NCI-H1694 (cell line): ENCODE measurements at regions not wholly inside any gene's neighbourhood (a gene's known extent, or its start where the extent isn't known, plus 50 kb on each side); places are given as distances from the start of the nearest gene placed in this dataset.

Experiments
- DNase-seq: peaks from one replicate; lab custom pipeline; 2025; lab: John Stamatoyannopoulos, UW

DNA sequence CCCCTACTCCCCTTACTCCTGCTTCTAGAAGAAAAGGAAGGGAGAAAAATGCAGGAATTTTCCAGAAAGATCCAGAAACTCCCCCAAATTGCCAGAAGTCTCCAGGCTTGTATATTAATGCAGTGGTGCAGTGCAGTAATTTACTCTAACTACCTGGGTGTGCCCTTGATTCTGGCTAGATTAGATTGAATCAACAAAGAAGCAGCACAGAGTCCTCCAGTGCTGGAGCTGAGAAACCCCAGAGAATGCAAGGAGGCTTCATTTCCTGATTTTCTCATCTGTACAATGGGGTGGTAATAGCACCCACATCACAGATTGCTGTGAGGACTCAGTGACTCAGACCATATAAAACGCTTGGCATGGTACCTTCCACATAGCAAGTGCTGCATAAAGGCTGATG, 247.3 kb upstream of the RPL38 start:
- DNase-seq = no peak

DNA sequence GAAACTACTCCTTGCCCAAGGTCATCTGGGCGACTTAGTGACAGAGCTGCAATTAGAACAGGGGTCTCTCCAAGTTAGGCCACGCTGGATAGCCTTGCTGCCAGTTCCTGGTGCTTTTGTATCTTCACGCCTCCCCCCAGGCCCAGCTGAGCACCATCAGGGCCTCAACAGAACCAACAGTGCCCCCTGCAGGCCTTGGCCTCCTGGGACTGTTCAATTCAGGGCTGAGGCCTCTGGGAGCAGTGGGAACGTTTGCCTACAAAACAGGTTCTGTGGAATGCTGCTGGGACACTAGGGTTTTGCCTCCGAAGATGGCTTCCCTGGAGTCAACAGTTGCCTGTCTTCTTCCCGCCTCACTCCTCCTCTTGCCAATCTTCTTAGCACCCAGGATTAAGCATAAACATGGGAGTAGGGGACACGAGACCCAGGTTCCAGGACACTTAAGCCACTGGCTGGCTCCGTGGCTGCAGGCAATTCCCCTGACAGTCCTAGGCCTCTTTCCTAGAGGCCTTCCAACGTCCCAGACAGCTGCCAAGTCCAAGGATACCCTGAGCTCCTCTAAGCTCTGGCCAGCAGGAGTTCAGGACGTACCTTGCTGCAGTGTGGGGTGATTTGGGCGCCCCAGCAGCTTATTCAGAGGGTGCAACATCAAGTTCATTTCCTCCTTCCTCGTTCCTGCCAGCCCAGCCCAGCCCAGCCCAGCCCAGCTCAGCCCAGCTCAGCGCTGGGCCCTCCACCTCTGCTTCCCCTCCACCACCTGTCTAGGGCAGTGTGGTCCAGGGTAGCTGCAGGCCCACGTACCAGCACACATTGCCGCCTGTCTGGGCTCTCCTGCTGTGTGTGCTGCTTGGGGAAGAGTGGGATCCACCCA, 246.6 kb upstream of the RPL38 start:
- DNase-seq = peak; percentile 85

- no peak for DNase-seq
These were observed 245.9 kb upstream of the RPL38 start for GRCh38 chr17:73957564-73957963.

GRCh38 chr17:73958453-73958852, 245.0 kb upstream of the RPL38 start:
- no peak for DNase-seq

GRCh38 chr17:73960469-73960868, 243.0 kb upstream of the RPL38 start:
- DNase-seq = no peak

- no peak for DNase-seq
These were observed 241.2 kb upstream of the RPL38 start for GRCh38 chr17:73962308-73962707.

- DNase-seq = no peak
These were observed 234.8 kb upstream of the RPL38 start for GRCh38 chr17:73968680-73969079.

GRCh38 chr17:73969956-73970355, 233.5 kb upstream of the RPL38 start:
- DNase-seq = no peak

- DNase-seq = no peak
These were observed 232.4 kb upstream of the RPL38 start for GRCh38 chr17:73971127-73971526.

DNA sequence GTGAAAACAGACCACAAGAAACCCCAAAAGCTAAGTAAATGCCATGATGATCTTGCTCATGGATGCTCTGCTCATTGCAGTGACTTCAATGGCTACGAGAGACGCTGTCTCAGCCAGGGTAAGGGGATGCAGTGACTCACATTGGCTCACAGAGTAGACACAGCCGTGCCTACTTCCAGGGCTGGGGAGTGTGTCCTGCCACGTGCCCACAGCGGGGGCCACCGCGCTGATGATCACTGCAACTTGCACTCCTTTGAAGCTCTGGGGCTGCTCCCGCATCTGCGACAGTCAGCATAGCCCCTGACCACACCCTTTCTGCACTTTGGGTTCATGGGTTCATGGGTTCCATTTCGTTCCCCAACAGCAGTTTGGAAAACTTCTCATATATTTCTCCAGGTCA, 231.4 kb upstream of the RPL38 start:
- DNase-seq = no peak

GRCh38 chr17:73972901-73973300, 230.6 kb upstream of the RPL38 start:
- no peak for DNase-seq

DNA sequence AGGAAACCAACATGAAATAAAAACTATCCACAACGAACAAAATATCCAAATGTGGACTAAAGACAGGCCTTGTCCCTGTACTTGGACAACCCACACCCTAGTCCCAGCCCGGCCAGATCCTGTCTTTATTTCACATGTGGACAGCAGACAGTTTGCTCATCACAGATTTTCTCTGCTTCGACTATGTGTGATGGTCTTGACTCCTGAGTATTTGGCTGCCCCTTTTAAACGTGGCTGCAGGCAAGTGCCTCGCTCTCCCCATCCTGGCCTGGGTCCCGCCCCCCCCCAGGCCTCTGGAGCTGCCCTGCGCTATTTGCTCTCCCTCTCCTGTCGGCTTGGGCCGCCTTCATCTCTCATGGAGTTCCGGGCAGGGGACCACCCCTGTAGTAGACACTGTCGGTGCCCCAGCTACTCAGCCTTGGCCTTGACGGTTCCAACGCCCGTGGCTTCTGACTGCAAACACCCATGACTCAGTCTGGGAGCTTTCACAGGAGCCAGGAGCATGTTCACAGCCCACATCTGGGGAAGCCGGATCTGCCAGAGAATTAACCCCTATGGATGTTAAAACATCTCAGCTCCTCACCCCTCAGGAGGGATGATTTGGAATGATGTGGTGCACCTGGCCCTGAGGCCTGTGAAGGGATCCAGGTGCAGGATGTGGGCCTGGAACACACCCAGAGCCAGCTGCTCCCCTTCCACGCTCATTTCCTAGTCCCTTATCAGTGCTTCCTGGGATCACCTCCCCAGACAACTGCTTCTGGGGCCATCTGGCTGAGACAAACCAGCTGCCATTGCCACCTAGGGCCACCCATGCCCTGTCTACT, 229.7 kb upstream of the RPL38 start:
- no peak for DNase-seq

DNA sequence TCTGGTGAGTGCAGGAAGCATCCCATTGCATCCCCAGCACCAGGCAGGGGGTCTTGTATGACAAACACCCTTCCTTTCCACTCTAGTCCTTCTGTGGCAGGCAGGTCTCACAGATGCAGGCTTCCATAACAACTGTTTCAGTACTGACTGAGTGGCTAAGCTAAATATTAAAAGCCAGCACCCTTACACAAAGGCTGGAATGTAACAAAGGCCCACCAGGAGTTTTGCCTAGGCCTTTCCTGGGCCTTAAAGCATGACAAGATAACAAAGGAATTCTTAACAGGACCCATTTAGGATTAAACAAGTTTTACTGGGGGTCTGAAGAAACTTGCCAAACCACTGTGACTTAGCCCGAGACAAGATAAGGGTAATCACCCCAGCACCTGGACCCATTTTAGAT, 228.9 kb upstream of the RPL38 start:
- no peak for DNase-seq

DNA sequence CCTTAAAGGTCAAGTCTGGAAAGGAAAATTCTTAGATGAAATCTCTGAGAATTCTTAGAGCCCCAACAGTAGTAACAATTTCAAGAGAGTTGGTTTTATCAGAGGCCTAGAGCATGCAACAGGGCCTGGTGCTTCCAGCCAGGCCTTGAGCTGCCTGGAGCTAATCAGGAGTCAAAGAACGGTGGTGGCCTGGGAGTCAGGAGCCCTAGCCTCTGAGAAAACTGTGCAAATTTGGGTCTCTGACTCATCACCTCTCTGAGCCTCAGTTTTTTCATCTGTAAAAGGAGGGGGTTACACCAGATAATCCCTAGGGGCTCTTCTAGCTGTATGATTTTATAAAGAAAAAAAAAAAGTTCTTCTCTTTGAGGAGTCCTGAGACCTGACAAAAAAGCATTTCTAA, 227.3 kb upstream of the RPL38 start:
- DNase-seq = no peak

DNA sequence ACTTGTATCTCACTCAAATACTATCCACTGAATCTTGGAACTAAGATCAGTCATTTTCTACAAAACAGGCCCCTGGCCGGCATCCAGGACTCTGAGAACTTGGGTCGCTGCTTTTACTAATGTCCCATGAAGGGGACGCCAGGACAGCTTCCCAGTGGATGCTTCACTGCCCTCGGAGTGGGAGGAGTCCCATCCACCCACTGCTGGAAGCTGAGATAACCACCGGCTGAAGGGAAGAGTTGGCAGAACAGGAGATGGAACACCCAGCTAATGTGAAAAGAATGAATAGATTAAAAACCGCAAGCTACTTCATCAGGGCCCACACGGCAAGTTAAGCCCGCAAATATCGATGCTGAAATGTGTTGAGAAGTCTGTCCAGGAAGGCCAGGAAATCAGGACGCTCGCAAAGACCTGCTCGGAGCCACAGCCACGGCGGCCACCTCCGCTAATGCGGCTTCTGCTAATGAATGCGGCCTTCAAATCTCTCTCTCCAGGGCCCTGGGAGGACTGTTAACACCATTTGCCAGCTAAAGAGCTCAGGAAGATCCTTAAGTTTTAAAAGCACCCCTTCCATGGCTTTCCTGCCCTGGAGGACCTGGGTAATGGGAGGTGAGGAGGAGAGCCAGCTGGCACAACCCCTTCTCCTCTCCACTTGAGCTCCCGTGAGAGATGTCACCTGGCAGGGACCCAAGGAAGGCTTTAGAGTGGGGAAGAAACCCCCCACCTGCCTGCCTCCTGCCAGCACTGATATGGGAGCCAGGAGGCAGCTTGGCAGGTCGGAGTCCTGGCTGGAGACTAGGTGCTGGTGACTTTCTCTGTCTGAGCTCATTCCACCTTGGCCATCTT, 226.6 kb upstream of the RPL38 start:
- DNase-seq = peak; percentile 28

- no peak for DNase-seq
These were observed 223.0 kb upstream of the RPL38 start for GRCh38 chr17:73980517-73980916.

DNA sequence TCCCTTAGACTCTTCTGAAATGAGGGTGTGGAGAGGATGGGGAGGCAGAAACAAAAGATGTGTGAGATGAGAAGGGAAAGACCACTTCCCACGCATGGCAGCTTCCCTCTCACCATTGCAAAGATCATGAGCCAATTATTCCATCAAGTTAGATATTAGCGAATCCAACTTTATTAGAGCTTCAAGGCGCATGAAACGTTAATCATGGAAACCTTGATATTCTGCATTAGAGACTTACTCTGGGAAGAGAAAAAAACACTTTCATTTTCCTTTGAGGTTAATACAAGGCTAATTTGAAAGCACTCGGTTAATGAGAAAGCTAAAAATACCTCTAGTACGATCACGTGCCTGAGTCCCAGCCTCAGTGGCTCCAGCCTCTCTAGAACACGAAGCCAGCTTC, 220.6 kb upstream of the RPL38 start:
- no peak for DNase-seq

GRCh38 chr17:73983621-73984400, 219.7 kb upstream of the RPL38 start:
- DNase-seq = no peak

DNA sequence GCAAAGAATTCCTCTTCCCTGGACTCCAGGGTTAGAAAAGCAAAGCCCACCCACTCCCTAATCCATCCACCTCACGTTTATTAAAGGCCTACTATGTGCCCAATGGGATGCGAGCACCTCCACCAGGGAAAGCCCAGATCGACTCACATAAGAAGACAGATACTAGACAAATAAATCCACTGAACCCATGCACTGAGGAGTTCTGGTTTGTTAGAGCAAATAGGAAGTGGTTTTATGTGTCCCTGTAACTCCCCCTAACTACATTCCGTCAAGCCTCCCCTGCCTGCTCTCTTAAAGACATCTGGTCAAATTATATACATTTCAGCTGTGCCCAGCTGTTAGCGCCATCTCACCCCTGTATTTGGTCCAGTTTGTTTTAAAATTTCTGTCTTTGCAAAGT, 218.5 kb upstream of the RPL38 start:
- DNase-seq = no peak

DNA sequence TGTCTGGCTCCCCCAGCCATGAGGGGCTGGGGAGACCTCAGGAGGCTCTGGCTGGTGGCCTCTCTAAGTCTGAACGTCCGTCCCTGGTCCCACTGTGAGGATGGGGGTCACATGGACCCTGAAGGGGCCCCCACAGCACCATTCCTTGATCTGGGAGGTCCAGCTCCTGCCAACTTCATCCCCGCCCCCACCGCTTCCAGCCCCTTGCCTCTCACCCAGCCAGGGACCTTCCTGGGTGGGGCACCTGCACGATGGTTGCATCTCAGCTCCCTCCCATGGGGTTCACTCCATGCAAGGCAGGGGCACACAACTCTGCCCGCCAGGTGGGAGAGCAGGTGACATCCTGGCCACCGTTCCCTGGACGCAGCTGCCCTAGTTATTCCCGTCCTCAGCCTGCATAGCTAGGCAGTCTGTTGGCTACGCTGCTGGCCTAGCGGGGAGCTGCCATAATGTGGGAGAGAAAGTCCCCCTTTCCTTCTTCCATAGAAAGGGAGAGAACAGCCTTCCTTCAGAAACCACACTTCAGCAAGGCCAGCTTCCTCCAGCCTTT, 217.9 kb upstream of the RPL38 start:
- no peak for DNase-seq

DNA sequence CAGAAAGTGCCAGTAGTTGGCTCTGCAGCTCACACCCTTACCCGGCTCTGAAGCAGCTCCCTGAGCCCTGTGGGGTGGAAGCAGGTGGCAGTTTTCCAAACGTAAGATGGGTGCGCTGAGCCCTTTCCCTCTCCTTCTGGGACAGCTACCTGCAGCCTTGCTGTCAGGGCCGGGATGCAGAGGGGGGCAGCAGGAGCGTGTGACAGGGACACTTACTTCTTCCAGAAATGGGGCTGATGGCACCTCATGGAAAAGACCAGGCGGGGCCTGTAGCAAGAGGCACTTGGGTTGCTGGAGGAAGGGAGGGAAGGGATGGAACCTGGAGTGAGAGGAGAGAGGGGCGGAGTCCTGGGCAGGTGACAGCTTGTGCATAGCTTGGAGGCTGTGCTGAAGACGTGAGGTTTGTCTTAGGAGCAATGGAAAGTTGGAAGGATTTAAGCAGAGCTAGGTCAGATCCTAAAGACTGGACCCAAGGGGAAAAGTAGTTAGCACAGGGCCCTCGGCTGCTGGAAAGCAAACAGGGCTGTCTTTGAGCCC, 216.8 kb upstream of the RPL38 start:
- DNase-seq = no peak
